ENCODE measurements at regions not wholly inside any gene's neighbourhood (a gene's known extent, or its start where the extent isn't known, plus 50 kb on each side); places are given as distances from the start of the nearest gene placed in this dataset.
"Not testable (repeated sequence)": the region's sequence is repeated elsewhere in the genome, so short reads cannot be mapped to it uniquely, and the experiment has no call there.

GRCh38 chr6:119497988-119498727 lies 148.6 kb upstream of the MAN1A1 start:
- no peak for DNase-seq (ENCODE audit: low spot score)
- Histone ChIP-seq H3K27me3 (replicated peaks; ENCODE audit: insufficient read depth, low read depth, low read length, poor library complexity) (no peaks in the 10 kb centered on the region), H3K27ac (ENCODE audit: low read depth, low read length, poor library complexity, severe bottlenecking) (no peak overlapping the region), H3K36me3 (ENCODE audit: insufficient read depth, low read length, poor library complexity, severe bottlenecking) (no peaks in the 10 kb centered on the region), H3K4me1 (ENCODE audit: insufficient read depth, low read length, poor library complexity, severe bottlenecking) (no peaks in the 10 kb centered on the region), H3K9me3 (ENCODE audit: low read depth, low read length, poor library complexity, severe bottlenecking) (no peaks in the 10 kb centered on the region), H3K4me3 (ENCODE audit: low read depth, low read length, poor library complexity, severe bottlenecking) (no peak overlapping the region)
- no TSS peak for BruUV-seq (replicated peaks)
- intact Hi-C loops (cut with micrococcal nuclease; ENCODE audit: unreplicated experiment), result no loop called here
- ChIA-PET POLR2A (ENCODE audit: low non-redundant PET) (no interaction called here), CTCF (no interaction called here)
- TF ChIP-seq, protein P1, sequence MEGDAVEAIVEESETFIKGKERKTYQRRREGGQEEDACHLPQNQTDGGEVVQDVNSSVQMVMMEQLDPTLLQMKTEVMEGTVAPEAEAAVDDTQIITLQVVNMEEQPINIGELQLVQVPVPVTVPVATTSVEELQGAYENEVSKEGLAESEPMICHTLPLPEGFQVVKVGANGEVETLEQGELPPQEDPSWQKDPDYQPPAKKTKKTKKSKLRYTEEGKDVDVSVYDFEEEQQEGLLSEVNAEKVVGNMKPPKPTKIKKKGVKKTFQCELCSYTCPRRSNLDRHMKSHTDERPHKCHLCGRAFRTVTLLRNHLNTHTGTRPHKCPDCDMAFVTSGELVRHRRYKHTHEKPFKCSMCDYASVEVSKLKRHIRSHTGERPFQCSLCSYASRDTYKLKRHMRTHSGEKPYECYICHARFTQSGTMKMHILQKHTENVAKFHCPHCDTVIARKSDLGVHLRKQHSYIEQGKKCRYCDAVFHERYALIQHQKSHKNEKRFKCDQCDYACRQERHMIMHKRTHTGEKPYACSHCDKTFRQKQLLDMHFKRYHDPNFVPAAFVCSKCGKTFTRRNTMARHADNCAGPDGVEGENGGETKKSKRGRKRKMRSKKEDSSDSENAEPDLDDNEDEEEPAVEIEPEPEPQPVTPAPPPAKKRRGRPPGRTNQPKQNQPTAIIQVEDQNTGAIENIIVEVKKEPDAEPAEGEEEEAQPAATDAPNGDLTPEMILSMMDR (conservative IDR thresholded peaks at IDR 0.05; ENCODE audit: low read depth, low read length), result no peak
- TF ChIP-seq EZH2 (IDR thresholded peaks at IDR 0.05; ENCODE audit: borderline replicate concordance, low read depth, low read length, poor library complexity, severe bottlenecking), result no peak

DNA sequence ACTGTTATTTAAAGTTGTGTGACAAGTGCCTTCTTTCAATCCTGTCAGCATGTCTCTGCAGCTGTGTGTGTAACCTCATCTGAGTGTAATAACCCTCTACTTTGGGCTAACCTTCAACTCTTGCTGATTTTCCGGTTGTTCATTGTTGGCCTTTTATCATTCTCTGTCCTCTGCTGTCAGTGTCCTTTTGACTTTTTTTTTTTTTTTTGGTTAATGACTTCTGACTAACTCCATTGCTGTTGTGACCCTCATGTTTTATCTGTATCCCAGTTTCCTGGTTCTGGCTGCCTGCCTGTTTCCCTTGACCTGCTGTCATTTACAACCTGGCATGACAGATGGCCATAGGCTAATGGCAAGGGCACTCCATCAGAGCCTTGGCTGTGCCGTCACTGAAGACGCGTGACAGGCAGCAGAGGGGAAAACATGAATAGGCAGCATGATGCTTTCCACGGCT lies 145.7 kb upstream of the MAN1A1 start:
- POLR2A ChIA-PET (ENCODE audit: low non-redundant PET), result no interaction called here
- Histone ChIP-seq H3K4me1 (ENCODE audit: insufficient read depth, low read length, poor library complexity, severe bottlenecking) (no peaks in the 10 kb centered on the region), H3K27me3 (replicated peaks; ENCODE audit: insufficient read depth, low read depth, low read length, poor library complexity) (no peaks in the 10 kb centered on the region), H3K36me3 (ENCODE audit: insufficient read depth, low read length, poor library complexity, severe bottlenecking) (no peaks in the 10 kb centered on the region), H3K9me3 (ENCODE audit: low read depth, low read length, poor library complexity, severe bottlenecking) (no peaks in the 10 kb centered on the region), H3K4me3 (ENCODE audit: low read depth, low read length, poor library complexity, severe bottlenecking) (no peak overlapping the region), H3K27ac (ENCODE audit: low read depth, low read length, poor library complexity, severe bottlenecking) (no peak overlapping the region)
- CTCF ChIA-PET, result no interaction called here
- no peak for DNase-seq (ENCODE audit: low spot score)
- intact Hi-C loops (cut with micrococcal nuclease; ENCODE audit: unreplicated experiment), result no loop called here
- no TSS peak for BruUV-seq (replicated peaks)
- TF ChIP-seq, protein P1 (conservative IDR thresholded peaks at IDR 0.05; ENCODE audit: low read depth, low read length), result no peak
- no peak for TF ChIP-seq EZH2 (IDR thresholded peaks at IDR 0.05; ENCODE audit: borderline replicate concordance, low read depth, low read length, poor library complexity, severe bottlenecking)

DNA sequence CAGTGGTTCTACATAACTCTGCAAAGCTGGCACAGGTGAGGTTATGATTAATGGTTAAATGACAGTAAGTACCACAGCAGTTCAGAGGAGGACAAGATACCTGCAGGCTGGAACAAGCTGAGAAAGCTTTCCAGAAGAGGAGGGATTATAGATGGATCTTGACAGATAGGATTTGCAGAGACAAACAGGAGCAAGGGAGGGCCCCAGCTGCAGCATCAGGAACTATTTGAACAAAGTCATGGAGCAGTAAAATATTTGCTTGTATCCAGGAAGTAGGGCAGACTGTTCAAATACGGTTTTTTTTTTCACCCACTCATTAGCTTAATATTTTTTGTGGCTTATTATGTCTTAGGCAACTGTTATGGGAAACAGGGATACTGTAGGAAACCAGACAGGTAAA lies 144.4 kb upstream of the MAN1A1 start:
- TF ChIP-seq, protein P1 (conservative IDR thresholded peaks at IDR 0.05; ENCODE audit: low read depth, low read length), result no peak
- no peak for TF ChIP-seq EZH2 (IDR thresholded peaks at IDR 0.05; ENCODE audit: borderline replicate concordance, low read depth, low read length, poor library complexity, severe bottlenecking)
- BruUV-seq (replicated peaks), result no TSS peak
- H3K27ac ChIP-seq (ENCODE audit: low read depth, low read length, poor library complexity, severe bottlenecking), result no peak overlapping the region
- no peaks in the 10 kb centered on the region for H3K36me3 ChIP-seq (ENCODE audit: insufficient read depth, low read length, poor library complexity, severe bottlenecking)
- H3K27me3 ChIP-seq (replicated peaks; ENCODE audit: insufficient read depth, low read depth, low read length, poor library complexity), result no peaks in the 10 kb centered on the region
- no peak for DNase-seq (ENCODE audit: low spot score)
- ChIA-PET CTCF (no interaction called here), POLR2A (ENCODE audit: low non-redundant PET) (no interaction called here)
- no peaks in the 10 kb centered on the region for H3K4me1 ChIP-seq (ENCODE audit: insufficient read depth, low read length, poor library complexity, severe bottlenecking)
- intact Hi-C loops (cut with micrococcal nuclease; ENCODE audit: unreplicated experiment), result no loop called here
- no peaks in the 10 kb centered on the region for H3K9me3 ChIP-seq (ENCODE audit: low read depth, low read length, poor library complexity, severe bottlenecking)
- H3K4me3 ChIP-seq (ENCODE audit: low read depth, low read length, poor library complexity, severe bottlenecking), result no peak overlapping the region

DNA sequence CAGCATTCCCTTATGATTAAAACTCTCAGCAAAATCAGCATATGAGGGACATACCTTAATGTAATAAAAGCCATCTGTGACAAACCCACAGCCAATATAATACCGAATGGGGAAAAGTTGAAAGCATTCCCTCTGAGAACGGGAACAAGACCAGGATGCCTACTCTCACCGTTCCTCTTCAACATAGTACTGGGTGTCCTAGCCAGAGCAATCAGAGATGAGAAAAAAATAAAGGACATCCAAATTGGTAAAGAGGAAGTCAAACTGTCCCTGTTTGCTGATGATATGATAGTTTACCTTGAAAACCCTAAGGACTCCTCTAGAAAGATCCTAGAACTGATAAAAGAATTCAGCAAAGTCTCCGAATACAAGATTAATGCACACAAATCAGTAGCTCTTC lies 141.6 kb upstream of the MAN1A1 start:
- H3K9me3 ChIP-seq (ENCODE audit: low read depth, low read length, poor library complexity, severe bottlenecking); H3K27me3 ChIP-seq (replicated peaks; ENCODE audit: insufficient read depth, low read depth, low read length, poor library complexity); H3K27ac ChIP-seq (ENCODE audit: low read depth, low read length, poor library complexity, severe bottlenecking); H3K4me3 ChIP-seq (ENCODE audit: low read depth, low read length, poor library complexity, severe bottlenecking); H3K4me1 ChIP-seq (ENCODE audit: insufficient read depth, low read length, poor library complexity, severe bottlenecking); DNase-seq (ENCODE audit: low spot score); CTCF ChIA-PET; BruUV-seq (replicated peaks); intact Hi-C loops (cut with micrococcal nuclease; ENCODE audit: unreplicated experiment); POLR2A ChIA-PET (ENCODE audit: low non-redundant PET); H3K36me3 ChIP-seq (ENCODE audit: insufficient read depth, low read length, poor library complexity, severe bottlenecking): not testable (repeated sequence)

- H3K4me1 ChIP-seq (ENCODE audit: insufficient read depth, low read length, poor library complexity, severe bottlenecking); POLR2A ChIA-PET (ENCODE audit: low non-redundant PET); H3K36me3 ChIP-seq (ENCODE audit: insufficient read depth, low read length, poor library complexity, severe bottlenecking); BruUV-seq (replicated peaks); H3K27ac ChIP-seq (ENCODE audit: low read depth, low read length, poor library complexity, severe bottlenecking); CTCF ChIA-PET; H3K9me3 ChIP-seq (ENCODE audit: low read depth, low read length, poor library complexity, severe bottlenecking); H3K4me3 ChIP-seq (ENCODE audit: low read depth, low read length, poor library complexity, severe bottlenecking); intact Hi-C loops (cut with micrococcal nuclease; ENCODE audit: unreplicated experiment); DNase-seq (ENCODE audit: low spot score): not testable (repeated sequence)
- H3K27me3 ChIP-seq (replicated peaks; ENCODE audit: insufficient read depth, low read depth, low read length, poor library complexity), result peaks cover 19% of the 10 kb centered on the region
Observed at GRCh38 chr6:119490050-119490449, 140.5 kb upstream of the MAN1A1 start.
